HG03521 (cell line): ENCODE measurements at regions not wholly inside any gene's neighbourhood (a gene's known extent, or its start where the extent isn't known, plus 50 kb on each side); places are given as distances from the start of the nearest gene placed in this dataset.

Experiments
- ATAC-seq: cut with Tn5 transposase; IDR thresholded peaks from one replicate; pipeline ENCODE4 v1.9.1; 2021; ENCODE audit warnings: mild to moderate bottlenecking, moderate library complexity; ENCODE audit not compliant: unreplicated experiment

- ATAC-seq, result no peak
These were observed 157.7 kb downstream of the FAT3 start for GRCh38 chr11:92382311-92382710.

GRCh38 chr11:92383430-92383829, 158.8 kb downstream of the FAT3 start:
- ATAC-seq, result no peak

DNA sequence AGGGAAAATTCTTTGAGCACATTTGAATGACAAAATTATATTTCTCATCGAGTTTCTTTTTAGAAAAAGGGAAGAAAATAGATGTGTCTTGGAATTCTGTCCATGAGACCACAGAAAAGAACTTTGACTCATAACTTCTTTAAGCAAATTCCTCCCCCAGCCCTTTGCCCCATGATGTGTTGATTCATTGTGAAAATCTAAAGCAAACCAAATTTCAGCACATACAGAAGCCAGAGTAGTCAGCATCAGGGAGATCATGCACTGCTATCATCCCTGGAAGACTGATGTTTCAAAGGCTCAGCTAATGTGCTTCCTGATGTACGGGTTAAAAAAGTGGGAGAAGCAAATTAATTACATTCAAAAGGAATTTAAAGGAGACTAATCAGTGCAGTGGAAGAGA, 159.7 kb downstream of the FAT3 start:
- no peak for ATAC-seq

DNA sequence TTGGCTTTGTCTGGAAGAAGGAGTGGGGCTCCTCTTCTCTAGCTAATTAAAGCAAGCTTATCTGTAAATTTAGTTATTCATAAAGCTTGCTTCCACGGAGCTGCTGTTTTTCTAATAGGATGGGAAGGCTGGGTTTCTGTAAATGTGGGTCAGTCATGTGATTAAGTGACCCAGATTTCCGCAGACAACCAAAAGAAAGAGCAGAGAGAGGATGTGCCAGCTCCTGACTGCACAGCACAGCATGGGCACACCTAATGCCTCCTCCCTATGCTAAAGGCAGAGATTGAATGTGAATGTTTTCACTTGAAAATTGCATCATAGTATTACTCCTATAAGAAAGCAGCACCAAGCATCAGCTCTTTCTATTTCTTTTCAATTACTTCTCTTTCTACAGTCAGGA, 160.2 kb downstream of the FAT3 start:
- no peak for ATAC-seq

DNA sequence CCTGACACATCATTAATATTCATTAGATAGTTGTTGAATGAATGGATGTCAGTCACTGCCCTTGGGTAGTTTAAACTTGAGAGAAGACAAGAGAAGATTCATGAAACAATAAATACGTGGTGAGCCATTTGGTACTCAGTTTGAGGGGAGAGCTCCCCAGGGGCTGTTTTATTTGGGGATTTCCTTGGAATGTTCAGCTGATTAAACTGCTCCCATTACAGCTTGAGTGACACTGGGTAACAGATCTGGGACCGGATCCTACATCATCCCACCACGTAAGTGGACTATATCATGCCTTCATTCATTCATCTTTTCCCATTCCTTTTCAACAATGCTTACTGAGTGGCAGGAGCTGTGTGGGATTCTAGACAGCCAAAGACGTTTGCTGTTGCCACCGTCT, 162.0 kb downstream of the FAT3 start:
- no peak for ATAC-seq

GRCh38 chr11:92387859-92388258, 163.2 kb downstream of the FAT3 start:
- no peak for ATAC-seq

DNA sequence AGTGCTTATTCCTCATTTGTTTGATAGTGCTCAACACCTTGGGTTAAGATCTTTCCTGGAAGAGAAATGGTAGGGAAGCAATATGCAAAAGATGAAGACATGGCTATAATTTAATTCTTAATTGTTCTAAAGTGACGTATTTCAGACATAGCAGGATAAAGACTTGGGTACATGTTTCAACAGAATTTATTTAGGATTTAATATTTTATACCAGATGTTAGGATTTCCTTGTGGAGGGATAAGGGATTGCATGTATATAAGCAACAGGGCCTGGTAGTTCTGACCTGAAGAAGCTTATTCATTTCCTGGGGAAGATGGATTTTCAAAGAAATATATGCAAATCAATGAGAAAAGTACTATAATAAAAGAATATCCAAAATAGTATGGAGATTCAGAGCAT, 163.8 kb downstream of the FAT3 start:
- no peak for ATAC-seq

DNA sequence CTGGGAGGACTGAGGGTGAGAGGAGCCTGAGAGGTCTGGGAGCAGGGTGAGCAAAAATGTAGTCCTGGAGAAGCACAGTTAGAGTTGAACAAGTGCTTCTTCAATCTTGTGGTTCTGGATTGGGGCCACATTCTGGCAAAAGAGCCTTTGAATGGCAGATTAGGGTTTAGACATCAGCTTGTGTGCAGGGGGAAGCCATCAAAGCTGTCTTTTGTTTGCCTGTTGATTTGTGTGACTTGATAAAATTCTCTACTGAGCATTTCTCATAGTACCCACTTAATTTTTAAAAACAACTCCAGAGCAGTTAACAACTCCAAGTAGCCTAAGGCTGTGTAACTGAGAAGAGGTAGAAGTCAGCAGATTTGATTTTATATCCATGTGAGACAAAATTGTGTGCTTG, 166.2 kb downstream of the FAT3 start:
- ATAC-seq, result no peak

GRCh38 chr11:92391364-92391763, 166.7 kb downstream of the FAT3 start:
- ATAC-seq, result no peak

DNA sequence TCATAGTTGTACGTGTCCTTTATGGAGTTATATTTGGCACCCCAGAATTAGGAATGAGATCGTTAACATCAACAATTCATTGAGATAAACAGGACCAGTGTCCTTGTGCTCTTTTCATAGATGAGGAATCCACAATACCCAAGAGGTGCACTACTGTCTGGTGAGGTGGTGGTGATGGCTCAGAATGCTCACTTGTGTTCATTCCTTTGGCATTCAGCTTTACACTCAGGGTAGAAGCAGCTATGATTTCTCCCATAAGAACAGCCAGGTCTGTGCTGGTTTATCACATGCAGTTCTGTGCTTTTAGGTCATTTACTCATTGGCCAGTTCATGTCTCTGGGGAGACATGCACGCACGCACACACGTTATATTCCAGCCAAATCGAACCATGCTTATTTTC, 167.2 kb downstream of the FAT3 start:
- ATAC-seq, result no peak

DNA sequence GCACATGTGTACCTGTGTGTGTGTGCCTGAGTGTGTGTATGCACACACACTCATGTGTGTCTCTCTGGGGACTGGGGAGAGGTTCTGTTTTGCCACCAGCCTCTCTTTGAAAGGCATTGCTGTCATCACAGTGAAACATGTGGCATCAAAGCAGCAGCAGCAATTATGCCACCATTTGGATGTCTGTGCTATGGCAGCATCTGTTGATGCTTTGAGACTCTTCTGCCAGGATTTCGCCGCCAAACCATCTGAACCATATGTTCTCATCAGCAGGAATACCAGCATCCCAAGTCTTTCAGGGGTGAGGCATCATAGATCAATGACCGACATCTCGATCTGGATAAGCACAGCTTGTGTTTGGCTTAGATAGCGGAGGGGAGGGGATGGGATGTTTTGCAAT, 168.6 kb downstream of the FAT3 start:
- ATAC-seq, result no peak

DNA sequence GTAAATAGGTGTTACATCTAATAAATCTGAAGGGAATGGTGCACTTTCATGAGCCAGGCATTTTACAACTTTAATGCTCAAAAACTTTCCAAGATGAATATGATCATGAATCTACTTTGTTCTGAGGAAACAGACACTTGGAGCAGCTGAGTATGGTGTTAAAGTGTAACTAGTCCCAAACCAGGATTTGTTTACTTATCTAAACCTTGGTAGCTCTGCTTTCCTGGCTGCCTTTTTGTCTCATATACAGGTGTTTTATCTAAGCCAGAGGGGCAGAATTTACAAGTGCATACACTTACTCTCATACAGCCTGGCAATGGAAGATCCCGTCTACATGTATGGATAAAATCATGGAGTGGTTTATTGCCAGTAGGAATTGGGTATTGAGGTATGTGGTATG, 171.5 kb downstream of the FAT3 start:
- no peak for ATAC-seq

GRCh38 chr11:92397221-92397755, 172.7 kb downstream of the FAT3 start:
- no peak for ATAC-seq

- no peak for ATAC-seq
These were observed 175.1 kb downstream of the FAT3 start for GRCh38 chr11:92399705-92400104.

GRCh38 chr11:92401520-92401919, 176.9 kb downstream of the FAT3 start:
- ATAC-seq, result no peak

DNA sequence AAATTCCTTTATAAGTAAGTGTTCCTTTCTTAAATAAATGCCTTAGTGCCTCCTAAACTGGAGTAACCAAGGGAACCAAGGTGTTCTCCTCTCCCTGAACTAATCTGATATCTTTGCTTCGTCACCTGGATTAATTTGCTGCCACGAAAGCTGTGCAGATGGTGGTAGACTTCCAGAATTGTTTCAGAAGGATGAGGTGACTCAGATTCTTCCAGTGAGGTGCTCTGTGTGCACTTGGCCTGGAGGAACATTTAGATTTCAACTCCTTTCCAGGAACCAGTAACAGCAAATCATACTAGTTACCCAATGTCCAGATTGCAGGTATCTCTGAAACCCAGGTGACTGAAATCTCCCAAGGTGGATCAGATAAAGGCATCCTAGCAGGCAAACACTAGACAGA, 181.9 kb downstream of the FAT3 start:
- no peak for ATAC-seq

- no peak for ATAC-seq
These were observed 184.7 kb downstream of the FAT3 start for GRCh38 chr11:92409355-92409754.

- no peak for ATAC-seq
These were observed 185.3 kb downstream of the FAT3 start for GRCh38 chr11:92409956-92410355.

DNA sequence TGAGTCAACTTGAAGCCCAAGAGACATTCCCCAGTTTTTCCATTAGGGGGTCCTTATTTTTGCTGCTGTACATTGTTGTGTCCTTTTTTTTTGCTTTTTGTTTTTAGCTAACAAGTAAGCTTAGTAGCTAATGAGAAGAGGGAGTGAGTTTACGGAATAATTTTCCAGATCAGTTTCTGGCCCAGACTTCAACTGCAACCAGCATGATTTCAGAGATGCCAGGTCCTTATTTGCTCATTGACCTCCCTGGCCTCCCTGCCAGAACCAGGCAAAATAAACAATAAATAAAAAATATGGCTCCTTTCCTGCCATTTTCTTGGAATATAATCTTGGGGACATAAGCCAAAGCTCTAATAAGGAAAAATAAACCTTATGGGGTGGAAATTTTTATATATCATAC, 185.9 kb downstream of the FAT3 start:
- no peak for ATAC-seq

- ATAC-seq, result no peak
These were observed 186.8 kb downstream of the FAT3 start for GRCh38 chr11:92411431-92411830.

DNA sequence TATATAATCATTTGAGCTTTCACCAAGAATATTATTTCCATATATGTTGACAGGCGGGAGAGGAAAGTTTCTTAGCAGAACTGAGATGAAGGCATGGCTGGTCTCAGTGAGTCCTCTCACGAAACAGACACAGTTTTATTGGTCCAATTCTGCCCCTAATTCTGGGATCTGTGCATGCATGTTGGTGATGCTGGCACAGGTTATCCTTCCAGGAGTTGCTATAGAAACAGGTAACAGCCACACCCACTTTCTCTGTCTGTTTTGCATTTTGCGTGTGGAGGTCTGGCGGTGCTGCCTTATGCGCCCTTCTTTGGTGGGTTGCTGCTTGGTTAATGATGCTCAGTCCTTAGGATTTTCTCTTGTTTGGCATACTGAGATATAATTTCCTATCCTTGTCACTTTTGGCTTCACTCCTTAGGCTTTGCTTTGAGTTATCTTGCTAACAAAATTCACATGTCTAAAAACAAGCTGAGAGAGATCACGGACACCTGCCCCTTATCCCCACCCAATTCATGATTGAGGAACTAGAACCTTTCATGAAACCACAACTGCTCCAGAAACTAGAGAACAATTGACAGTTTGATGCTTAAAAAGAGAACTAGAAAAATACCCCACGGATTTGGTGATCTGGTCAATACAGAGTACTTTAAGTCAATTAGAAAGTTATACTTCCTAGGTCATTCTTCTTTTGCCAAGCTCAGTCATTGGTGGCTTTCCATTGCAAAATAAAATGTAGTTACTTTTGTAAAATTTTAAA, 189.3 kb downstream of the FAT3 start:
- ATAC-seq, result no peak

- no peak for ATAC-seq
These were observed 192.5 kb downstream of the FAT3 start for GRCh38 chr11:92416971-92417725.
